ENCODE measurements at regions not wholly inside any gene's neighbourhood (a gene's known extent, or its start where the extent isn't known, plus 50 kb on each side); places are given as distances from the start of the nearest gene placed in this dataset.

DNA sequence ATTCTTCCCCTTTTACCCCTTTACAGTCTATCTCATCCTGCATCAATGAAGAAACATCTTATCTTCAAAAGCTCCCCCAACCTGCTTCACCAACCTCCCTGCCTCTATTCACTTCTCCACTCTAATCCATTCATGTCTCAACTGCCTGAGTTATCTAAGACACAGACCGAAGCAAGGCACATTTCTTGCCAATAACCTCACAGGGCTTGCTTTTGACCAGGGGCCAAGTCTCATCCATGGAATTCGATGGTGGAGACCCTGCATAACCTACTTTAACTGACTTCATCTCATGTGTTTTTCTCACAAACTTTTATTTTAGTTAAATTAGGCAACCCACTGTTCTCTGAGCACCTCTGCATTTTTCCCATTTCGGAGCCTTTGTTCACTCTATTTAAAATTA lies 69.7 kb downstream of the MYCN start:
- H3K4me3 ChIP-seq (ENCODE audit: low read length) = no peak overlapping the region
- Mint-ChIP-seq H3K4me1 (peaks cover 0 to 12% (median 6%) of the 10 kb centered on the region in 7 donors), H3K4me3 (no peak overlapping the region), H3K27me3 (peaks cover 19 to 34% (median 22%) of the 10 kb centered on the region in 5 donors), H3K9me3 (peaks cover 0 to 6% (median 0%) of the 10 kb centered on the region in 11 donors), H3K27ac (no peak overlapping the region), H3K36me3 (peaks cover 0 to 5% (median 0%) of the 10 kb centered on the region in 5 donors)
- H3K27ac ChIP-seq (ENCODE audit: low read depth, low read length) = no peak overlapping the region
- no peak for DNase-seq
- H3K4me1 ChIP-seq (ENCODE audit: control insufficient read depth in 2 of 2, insufficient read depth in 2 of 2, low read length in 2 of 2) = no peaks in the 10 kb centered on the region
- CTCF ChIA-PET = no interaction called here
- intact Hi-C loops (cut with micrococcal nuclease) = no loop called here
- no peak for ATAC-seq
- H3K9me3 ChIP-seq (ENCODE audit: control insufficient read depth in 2 of 3, low read length in 3 of 3) = no peaks in the 10 kb centered on the region
- no peaks in the 10 kb centered on the region for H3K36me3 ChIP-seq (ENCODE audit: control insufficient read depth in 2 of 3, insufficient read depth in 3 of 3, low read length in 3 of 3)
- POLR2A ChIA-PET = no interaction called here
- peaks cover 0 to 5% of the 10 kb centered on the region in 2 donors for H3K27me3 ChIP-seq (ENCODE audit: control insufficient read depth in 2 of 2, insufficient read depth in 2 of 2, low read length in 2 of 2)

DNA sequence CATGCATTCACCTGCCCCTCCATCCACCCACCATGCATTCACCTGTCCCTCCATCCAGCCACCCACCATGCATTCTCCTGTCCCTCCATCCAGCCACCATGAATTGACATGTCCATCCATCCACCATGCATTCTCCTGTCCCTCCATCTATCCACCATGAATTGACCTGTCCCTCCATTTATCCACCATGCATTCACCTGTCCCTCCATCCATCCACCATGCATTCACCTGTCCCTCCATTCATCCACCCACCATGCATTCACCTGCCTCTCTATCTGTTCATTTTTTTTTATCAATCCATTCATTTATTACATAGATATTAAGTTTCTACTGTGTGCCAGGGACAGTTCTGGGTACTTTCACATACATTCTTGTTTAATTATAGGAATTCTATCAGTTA lies 69.2 kb downstream of the MYCN start:
- DNase-seq = no peak
- Histone ChIP-seq H3K4me1 (ENCODE audit: control insufficient read depth in 2 of 2, insufficient read depth in 2 of 2, low read length in 2 of 2) (no peaks in the 10 kb centered on the region), H3K27ac (ENCODE audit: low read depth, low read length) (no peak overlapping the region), H3K4me3 (ENCODE audit: low read length) (no peak overlapping the region), H3K9me3 (ENCODE audit: control insufficient read depth in 2 of 3, low read length in 3 of 3) (no peaks in the 10 kb centered on the region), H3K36me3 (ENCODE audit: control insufficient read depth in 2 of 3, insufficient read depth in 3 of 3, low read length in 3 of 3) (no peaks in the 10 kb centered on the region), H3K27me3 (ENCODE audit: control insufficient read depth in 2 of 2, insufficient read depth in 2 of 2, low read length in 2 of 2) (peaks cover 0 to 5% of the 10 kb centered on the region in 2 donors)
- H3K36me3 Mint-ChIP-seq = peaks cover 0 to 5% (median 0%) of the 10 kb centered on the region in 5 donors
- no peak for ATAC-seq
- no peak overlapping the region for H3K27ac Mint-ChIP-seq
- H3K4me3 Mint-ChIP-seq = no peak overlapping the region
- peaks cover 15 to 33% (median 18%) of the 10 kb centered on the region in 5 donors for H3K27me3 Mint-ChIP-seq
- POLR2A ChIA-PET = no interaction called here
- CTCF ChIA-PET = no interaction called here
- H3K9me3 Mint-ChIP-seq = peaks cover 0 to 4% (median 0%) of the 10 kb centered on the region in 11 donors
- peaks cover 0 to 9% (median 6%) of the 10 kb centered on the region in 7 donors for H3K4me1 Mint-ChIP-seq
- intact Hi-C loops (cut with micrococcal nuclease) = no loop called here

DNA sequence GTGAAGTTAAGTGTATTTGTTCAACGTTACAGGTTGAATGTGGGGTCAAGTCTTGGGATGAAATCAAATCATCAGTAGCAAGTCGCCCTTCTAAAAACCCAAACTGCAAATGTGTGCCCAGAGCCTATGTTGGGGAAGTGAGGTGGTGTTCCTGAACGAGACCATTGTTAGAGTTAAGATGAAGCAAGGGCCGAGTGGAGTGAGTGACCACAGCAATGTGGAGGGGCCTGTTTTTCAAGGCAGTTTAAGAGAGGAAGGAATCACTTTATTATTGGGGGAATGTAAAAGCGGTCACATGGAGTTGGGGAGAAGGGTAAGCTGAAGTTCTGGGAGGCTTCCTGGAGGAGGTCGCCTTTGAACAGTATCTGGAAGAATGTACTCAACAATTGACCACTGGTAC lies 68.5 kb downstream of the MYCN start:
- peaks cover 0 to 2% of the 10 kb centered on the region in 2 donors for H3K27me3 ChIP-seq (ENCODE audit: control insufficient read depth in 2 of 2, insufficient read depth in 2 of 2, low read length in 2 of 2)
- ChIA-PET CTCF (no interaction called here), POLR2A (no interaction called here)
- no peak for ATAC-seq
- intact Hi-C loops (cut with micrococcal nuclease) = no loop called here
- Mint-ChIP-seq H3K4me1 (peaks cover 0 to 7% (median 6%) of the 10 kb centered on the region in 7 donors), H3K27ac (no peak overlapping the region), H3K36me3 (peaks cover 0 to 5% (median 0%) of the 10 kb centered on the region in 5 donors), H3K9me3 (peaks cover 0 to 3% (median 0%) of the 10 kb centered on the region in 11 donors), H3K4me3 (no peak overlapping the region), H3K27me3 (peaks cover 9 to 35% (median 19%) of the 10 kb centered on the region in 5 donors)
- H3K27ac ChIP-seq (ENCODE audit: low read depth, low read length) = no peak overlapping the region
- DNase-seq = no peak
- H3K36me3 ChIP-seq (ENCODE audit: control insufficient read depth in 2 of 3, insufficient read depth in 3 of 3, low read length in 3 of 3) = no peaks in the 10 kb centered on the region
- no peaks in the 10 kb centered on the region for H3K9me3 ChIP-seq (ENCODE audit: control insufficient read depth in 2 of 3, low read length in 3 of 3)
- H3K4me3 ChIP-seq (ENCODE audit: low read length) = no peak overlapping the region
- no peaks in the 10 kb centered on the region for H3K4me1 ChIP-seq (ENCODE audit: control insufficient read depth in 2 of 2, insufficient read depth in 2 of 2, low read length in 2 of 2)

DNA sequence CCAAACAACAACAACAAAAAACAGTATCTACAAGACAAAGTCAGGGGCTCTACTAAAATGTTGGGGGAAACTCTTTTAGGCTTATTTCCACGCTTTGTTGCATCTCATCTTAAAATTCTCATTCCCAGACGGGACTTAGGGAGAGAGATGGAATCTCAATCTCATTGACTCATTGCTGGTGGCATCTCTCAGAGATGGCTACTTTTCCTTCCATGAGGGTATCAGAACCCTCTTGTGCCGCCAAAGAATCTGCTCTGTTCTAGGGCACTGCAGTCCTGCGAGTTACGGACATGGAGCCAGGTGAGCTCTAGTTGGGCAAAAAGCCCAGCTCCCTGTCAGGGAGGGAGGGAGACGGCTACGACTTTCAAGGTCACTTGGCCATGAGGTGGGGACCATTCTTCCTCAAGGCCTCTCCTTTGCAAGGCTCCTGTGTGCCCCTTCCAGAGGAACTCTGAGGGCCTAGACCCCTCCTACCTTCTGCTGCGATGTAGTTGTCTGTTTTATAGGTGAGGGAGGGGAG lies 68.0 kb downstream of the MYCN start:
- intact Hi-C loops (cut with micrococcal nuclease) = no loop called here
- ATAC-seq (no peak), DNase-seq (no peak)
- peaks cover 0 to 3% (median 0%) of the 10 kb centered on the region in 11 donors for H3K9me3 Mint-ChIP-seq
- no peaks in the 10 kb centered on the region for H3K4me1 ChIP-seq (ENCODE audit: control insufficient read depth in 2 of 2, insufficient read depth in 2 of 2, low read length in 2 of 2)
- H3K27ac ChIP-seq (ENCODE audit: low read depth, low read length) = no peak overlapping the region
- no peaks in the 10 kb centered on the region for H3K27me3 ChIP-seq (ENCODE audit: control insufficient read depth in 2 of 2, insufficient read depth in 2 of 2, low read length in 2 of 2)
- H3K9me3 ChIP-seq (ENCODE audit: control insufficient read depth in 2 of 3, low read length in 3 of 3) = no peaks in the 10 kb centered on the region
- ChIA-PET POLR2A (no interaction called here), CTCF (no interaction called here)
- H3K4me3 ChIP-seq (ENCODE audit: low read length) = no peak overlapping the region
- peaks cover 0 to 3% (median 2%) of the 10 kb centered on the region in 7 donors for H3K4me1 Mint-ChIP-seq
- no peaks in the 10 kb centered on the region for H3K36me3 ChIP-seq (ENCODE audit: control insufficient read depth in 2 of 3, insufficient read depth in 3 of 3, low read length in 3 of 3)
- H3K4me3 Mint-ChIP-seq = no peak overlapping the region
- no peak overlapping the region for H3K27ac Mint-ChIP-seq
- peaks cover 0 to 2% (median 0%) of the 10 kb centered on the region in 5 donors for H3K36me3 Mint-ChIP-seq
- peaks cover 5 to 35% (median 16%) of the 10 kb centered on the region in 5 donors for H3K27me3 Mint-ChIP-seq

DNA sequence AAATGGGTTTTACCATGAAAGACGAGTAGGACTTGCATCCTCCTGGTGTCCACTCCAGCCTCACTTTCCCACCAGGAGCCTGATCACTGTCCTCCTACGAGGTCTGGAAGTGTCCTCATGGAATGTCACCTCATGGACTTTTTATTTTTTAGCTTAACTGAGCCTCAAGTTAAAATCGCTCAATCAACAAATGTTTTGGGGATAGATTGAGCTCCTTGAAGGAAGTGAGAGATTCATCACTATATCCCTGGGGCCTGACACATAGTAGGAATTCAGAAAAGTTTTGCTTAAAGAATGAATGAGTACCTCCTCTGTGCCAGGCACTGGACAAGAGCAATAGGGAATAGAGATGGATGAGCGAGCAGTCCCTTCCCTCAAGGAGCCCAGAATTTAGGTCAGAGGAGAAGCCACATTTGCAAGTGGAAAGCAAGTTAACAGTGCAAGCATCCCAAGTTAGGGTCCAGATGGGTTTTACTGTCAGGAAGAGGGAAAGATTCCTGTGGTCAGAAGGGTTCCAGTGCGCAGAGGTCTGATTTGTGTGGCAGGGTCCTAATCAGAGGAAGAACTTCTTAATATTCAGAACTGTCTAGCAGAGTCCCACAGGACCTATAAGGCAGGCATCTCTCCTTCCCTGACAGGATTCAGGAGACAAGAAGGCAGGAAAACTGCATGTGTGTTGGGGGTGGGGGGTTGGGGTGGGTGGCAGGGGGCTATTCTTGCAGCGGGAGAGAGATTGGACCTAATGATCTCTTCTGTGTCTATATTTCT lies 67.0 kb downstream of the MYCN start:
- H3K9me3 Mint-ChIP-seq = peaks cover 0 to 11% (median 0%) of the 10 kb centered on the region in 11 donors
- Histone ChIP-seq H3K27ac (ENCODE audit: low read depth, low read length) (no peak overlapping the region), H3K36me3 (ENCODE audit: control insufficient read depth in 2 of 3, insufficient read depth in 3 of 3, low read length in 3 of 3) (no peaks in the 10 kb centered on the region), H3K4me1 (ENCODE audit: control insufficient read depth in 2 of 2, insufficient read depth in 2 of 2, low read length in 2 of 2) (no peaks in the 10 kb centered on the region), H3K4me3 (ENCODE audit: low read length) (no peak overlapping the region), H3K27me3 (ENCODE audit: control insufficient read depth in 2 of 2, insufficient read depth in 2 of 2, low read length in 2 of 2) (no peaks in the 10 kb centered on the region), H3K9me3 (ENCODE audit: control insufficient read depth in 2 of 3, low read length in 3 of 3) (no peaks in the 10 kb centered on the region)
- no peak overlapping the region for H3K4me3 Mint-ChIP-seq
- ChIA-PET CTCF (no interaction called here), POLR2A (no interaction called here)
- intact Hi-C loops (cut with micrococcal nuclease) = no loop called here
- H3K4me1 Mint-ChIP-seq = no peaks in the 10 kb centered on the region
- ATAC-seq = no peak
- H3K27me3 Mint-ChIP-seq = peaks cover 0 to 27% (median 9%) of the 10 kb centered on the region in 5 donors
- H3K36me3 Mint-ChIP-seq = no peaks in the 10 kb centered on the region
- H3K27ac Mint-ChIP-seq = no peak overlapping the region
- no peak for DNase-seq

DNA sequence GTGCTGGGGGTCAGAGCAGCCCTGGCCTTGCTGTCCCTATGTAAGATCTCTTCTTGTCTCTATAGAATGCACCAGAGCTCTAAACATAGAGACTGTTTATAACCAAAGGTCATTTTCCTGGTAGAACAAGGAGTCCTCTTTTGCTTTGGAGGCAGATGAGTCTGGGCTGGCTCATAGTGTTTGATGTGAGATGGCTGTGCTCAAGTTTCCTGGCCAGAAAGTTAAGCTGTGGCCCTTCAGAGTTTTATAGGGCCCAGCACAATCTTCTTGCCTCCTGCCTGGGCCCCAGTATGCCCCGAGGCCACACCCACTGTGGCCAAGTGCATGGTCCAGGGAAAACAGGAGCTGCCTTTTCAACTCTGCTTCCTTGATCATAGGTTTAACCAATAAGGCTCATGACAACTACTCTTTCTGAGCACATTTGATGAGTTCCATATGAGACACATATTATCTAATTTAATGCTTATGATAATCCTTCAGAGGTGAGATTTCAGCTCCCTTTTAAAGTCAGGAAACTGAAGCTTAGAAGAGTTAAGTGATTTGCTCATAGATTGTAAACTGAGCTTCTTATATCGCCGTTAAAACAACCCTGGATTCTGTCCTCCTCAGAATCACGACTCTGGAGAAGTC lies 66.3 kb downstream of the MYCN start:
- ATAC-seq (peak; percentile 1), DNase-seq (no peak)
- peaks cover 0 to 11% (median 0%) of the 10 kb centered on the region in 11 donors for H3K9me3 Mint-ChIP-seq
- no peaks in the 10 kb centered on the region for H3K9me3 ChIP-seq (ENCODE audit: control insufficient read depth in 2 of 3, low read length in 3 of 3)
- CTCF ChIA-PET = interaction anchor here (0.6 kb wide), 1 partner anchor 25 kb away, joined by 3 read pairs; no protein-coding TSS in a partner anchor
- intact Hi-C loops (cut with micrococcal nuclease) = no loop called here
- H3K27ac ChIP-seq (ENCODE audit: low read depth, low read length) = no peak overlapping the region
- no peaks in the 10 kb centered on the region for H3K4me1 ChIP-seq (ENCODE audit: control insufficient read depth in 2 of 2, insufficient read depth in 2 of 2, low read length in 2 of 2)
- H3K36me3 Mint-ChIP-seq = no peaks in the 10 kb centered on the region
- H3K4me3 ChIP-seq (ENCODE audit: low read length) = no peak overlapping the region
- no peaks in the 10 kb centered on the region for H3K27me3 ChIP-seq (ENCODE audit: control insufficient read depth in 2 of 2, insufficient read depth in 2 of 2, low read length in 2 of 2)
- POLR2A ChIA-PET = no interaction called here
- no peak overlapping the region for H3K27ac Mint-ChIP-seq
- peaks cover 0 to 22% (median 6%) of the 10 kb centered on the region in 5 donors for H3K27me3 Mint-ChIP-seq
- no peak overlapping the region for H3K4me3 Mint-ChIP-seq
- H3K4me1 Mint-ChIP-seq = no peaks in the 10 kb centered on the region
- no peaks in the 10 kb centered on the region for H3K36me3 ChIP-seq (ENCODE audit: control insufficient read depth in 2 of 3, insufficient read depth in 3 of 3, low read length in 3 of 3)

All from naive thymus-derived CD4-positive, alpha-beta T cell (primary cell).